IPS-20b (cell line): ENCODE measurements at regions not wholly inside any gene's neighbourhood (a gene's known extent, or its start where the extent isn't known, plus 50 kb on each side); places are given as distances from the start of the nearest gene placed in this dataset.

Source experiments
- H3K27ac ChIP-seq: one replicate; pipeline ENCODE4 v1.5.1; 2013; ENCODE audit warnings: low read length
- H3K27me3 ChIP-seq: 2 replicates; pipeline ENCODE4 v1.6.1; 2013; ENCODE audit warnings: mild to moderate bottlenecking, low read length, inconsistent platforms; ENCODE audit not compliant: insufficient read depth
- H3K36me3 ChIP-seq: 2 replicates; pipeline ENCODE4 v1.6.1; 2013; ENCODE audit warnings: low read depth, mild to moderate bottlenecking, inconsistent platforms, low read length, moderate library complexity; ENCODE audit not compliant: insufficient read depth
- H3K4me1 ChIP-seq: 2 replicates; pipeline ENCODE4 v1.6.1; 2013; ENCODE audit warnings: mild to moderate bottlenecking, control low read depth, inconsistent platforms, low read length, moderate library complexity; ENCODE audit not compliant: insufficient read depth
- H3K4me3 ChIP-seq: 2 replicates; pipeline ENCODE4 v1.5.1; 2013; ENCODE audit warnings: mild to moderate bottlenecking, low read length, inconsistent platforms
- H3K9ac ChIP-seq: 2 replicates; pipeline ENCODE4 v1.6.1; 2013; ENCODE audit warnings: low read depth, mild to moderate bottlenecking, inconsistent platforms, low read length, moderate library complexity
- H3K9me3 ChIP-seq: 2 replicates; pipeline ENCODE4 v1.6.1; 2013; ENCODE audit warnings: mild to moderate bottlenecking, low read depth, low read length, inconsistent platforms; ENCODE audit not compliant: insufficient read depth

DNA sequence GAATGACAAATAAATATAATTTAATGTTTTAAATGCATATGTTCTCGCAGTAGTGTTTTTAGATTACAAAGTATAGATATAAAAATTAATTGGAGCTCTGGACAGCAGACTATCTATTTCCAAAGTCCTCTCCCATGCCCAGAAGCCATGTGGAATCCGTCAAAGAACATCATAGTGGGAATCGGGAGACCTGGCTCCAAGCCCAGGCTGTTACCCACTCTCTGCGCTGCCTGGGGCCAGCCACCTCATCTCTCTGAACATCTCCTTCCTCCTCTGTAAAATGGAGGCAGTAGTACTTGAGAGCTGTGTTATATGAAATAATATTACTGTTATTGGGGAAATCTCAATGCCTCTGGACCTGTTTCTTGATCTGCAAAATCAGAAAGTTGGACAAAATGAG is 58.1 kb upstream of the SLC30A5 start:
- Histone ChIP-seq H3K4me3 (no peak overlapping the region), H3K27ac (no peak overlapping the region), H3K9ac (no peak overlapping the region), H3K4me1 (no peaks in the 10 kb centered on the region; the same call in 1 of the 2 replicates), H3K36me3 (no peaks in the 10 kb centered on the region), H3K9me3 (no peaks in the 10 kb centered on the region), H3K27me3 (no peaks in the 10 kb centered on the region)

- H3K27me3 ChIP-seq: no peaks in the 10 kb centered on the region
- no peak overlapping the region for H3K4me3 ChIP-seq
- H3K27ac ChIP-seq: no peak overlapping the region
- no peaks in the 10 kb centered on the region; the same call in none of the 2 replicates for H3K4me1 ChIP-seq
- H3K9ac ChIP-seq: no peak overlapping the region
- no peaks in the 10 kb centered on the region for H3K36me3 ChIP-seq
- no peaks in the 10 kb centered on the region for H3K9me3 ChIP-seq
These were observed 55.3 kb upstream of the SLC30A5 start for GRCh38 chr5:69038539-69038938.

GRCh38 chr5:69039829-69040228 is 54.0 kb upstream of the SLC30A5 start:
- Histone ChIP-seq H3K9me3 (no peaks in the 10 kb centered on the region), H3K4me3 (no peak overlapping the region), H3K36me3 (no peaks in the 10 kb centered on the region), H3K9ac (no peak overlapping the region), H3K4me1 (no peaks in the 10 kb centered on the region; the same call in 1 of the 2 replicates), H3K27me3 (no peaks in the 10 kb centered on the region), H3K27ac (no peak overlapping the region)

DNA sequence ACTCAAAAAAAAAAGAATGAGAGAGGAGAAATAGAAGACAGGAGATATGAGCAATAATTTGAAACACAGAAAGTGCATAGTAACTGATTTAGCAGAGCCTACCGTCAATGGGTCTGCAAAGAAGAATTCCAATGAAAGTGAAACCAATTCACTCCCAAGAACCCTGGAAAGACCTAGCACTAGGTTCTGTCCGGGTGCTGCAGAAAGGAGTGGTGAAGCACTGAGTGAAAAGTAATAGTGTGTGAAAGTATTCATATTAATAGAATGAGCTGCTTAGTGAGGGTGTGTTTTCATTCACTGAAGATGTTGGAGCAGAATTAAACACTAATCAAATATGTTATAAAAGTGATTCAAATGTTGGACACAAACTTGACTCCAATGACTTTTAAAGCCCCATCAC is 51.3 kb upstream of the SLC30A5 start:
- Histone ChIP-seq H3K36me3 (no peaks in the 10 kb centered on the region), H3K27ac (no peak overlapping the region), H3K9ac (no peak overlapping the region)

DNA sequence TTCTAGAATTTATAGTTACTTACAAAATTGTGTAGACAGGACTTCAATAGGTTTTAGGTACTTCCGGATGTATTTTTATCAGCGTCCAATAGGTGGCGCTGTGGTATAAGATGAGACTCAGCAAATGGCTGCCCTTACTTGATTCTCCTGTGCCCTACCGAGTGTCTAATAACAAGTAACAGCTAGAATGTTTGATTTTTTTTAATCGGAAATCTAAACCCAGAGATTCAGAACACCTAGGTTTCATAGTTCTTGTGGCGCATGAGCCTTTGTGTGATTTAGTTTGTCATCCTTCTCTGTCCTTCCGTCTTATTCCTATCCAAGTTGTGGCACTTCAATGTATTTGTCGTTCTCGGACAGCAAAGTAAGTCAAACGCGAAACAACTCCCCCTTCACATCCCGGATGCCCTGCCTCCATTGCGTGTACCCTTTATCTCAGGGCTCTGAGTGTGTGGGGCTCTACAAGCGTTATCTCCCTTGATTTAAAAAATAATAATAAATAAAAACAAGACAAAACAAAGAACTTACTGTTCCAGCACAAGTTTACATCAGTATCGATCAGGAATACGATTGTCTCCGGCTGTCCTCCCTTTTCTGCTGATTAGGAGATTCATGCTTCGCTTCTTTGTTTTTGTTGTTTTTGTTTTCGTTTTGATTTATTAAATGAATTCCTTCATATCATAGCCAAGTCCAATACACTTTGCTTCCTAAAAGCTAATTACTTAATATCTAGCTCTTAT is 50.7 kb upstream of the SLC30A5 start:
- no peaks in the 10 kb centered on the region for H3K27me3 ChIP-seq
- no peaks in the 10 kb centered on the region for H3K36me3 ChIP-seq
- H3K4me3 ChIP-seq: peak overlapping the region; percentile 73
- no peaks in the 10 kb centered on the region for H3K9me3 ChIP-seq
- H3K27ac ChIP-seq: no peak overlapping the region
- H3K4me1 ChIP-seq: no peaks in the 10 kb centered on the region; the same call in 1 of the 2 replicates
- H3K9ac ChIP-seq: peak overlapping the region; percentile 65; the same call in 1 of the 2 replicates

More for the DNA sequence above, 51.3 kb upstream of the SLC30A5 start:
- no peaks in the 10 kb centered on the region; the same call in 1 of the 2 replicates for H3K4me1 ChIP-seq
- no peaks in the 10 kb centered on the region for H3K9me3 ChIP-seq
- no peak overlapping the region for H3K4me3 ChIP-seq
- no peaks in the 10 kb centered on the region for H3K27me3 ChIP-seq

GRCh38 chr5:69043655-69043996 is 50.2 kb upstream of the SLC30A5 start:
- Histone ChIP-seq H3K27me3 (no peaks in the 10 kb centered on the region), H3K4me3 (peak overlapping the region; percentile 73; the same call in 1 of the 2 replicates), H3K27ac (no peak overlapping the region), H3K9ac (no peak overlapping the region; the same call in 1 of the 2 replicates), H3K36me3 (no peaks in the 10 kb centered on the region), H3K4me1 (no peaks in the 10 kb centered on the region; the same call in 1 of the 2 replicates), H3K9me3 (no peaks in the 10 kb centered on the region)
